MM.1S (cell line): ENCODE measurements at regions not wholly inside any gene's neighbourhood (a gene's known extent, or its start where the extent isn't known, plus 50 kb on each side); places are given as distances from the start of the nearest gene placed in this dataset.

Experiments used
- DNase-seq: peaks from one replicate; pipeline ENCODE4 v3.0.0-alpha.2; 2015
- H2AFZ ChIP-seq: fragments of 300-600 bp; sonication (generic); 2 replicates; pipeline ENCODE4 v1.6.0; 2016; ENCODE audit warnings: antibody characterized with exemption, low read length
- H3F3A ChIP-seq: fragments of 300-600 bp; sonication (generic); 2 replicates; pipeline ENCODE4 v1.6.1; 2016; ENCODE audit warnings: mild to moderate bottlenecking, antibody characterized with exemption, low read length, moderate library complexity, mixed read lengths; ENCODE audit not compliant: insufficient read depth
- H3K27ac ChIP-seq: fragments of 300-600 bp; sonication (generic); 2 replicates; pipeline ENCODE4 v1.5.1; 2016; ENCODE audit warnings: mild to moderate bottlenecking, low read length
- H3K27me3 ChIP-seq: fragments of 300-600 bp; sonication (generic); replicated peaks from 2 replicates; pipeline ENCODE4 v1.6.0; 2016; ENCODE audit warnings: low read length; ENCODE audit not compliant: insufficient read depth
- H3K36me3 ChIP-seq: fragments of 300-600 bp; sonication (generic); replicated peaks from 2 replicates; pipeline ENCODE4 v1.6.1; 2016; ENCODE audit warnings: mild to moderate bottlenecking, low read length, mixed read lengths; ENCODE audit not compliant: insufficient read depth
- H3K4me1 ChIP-seq: fragments of 300-600 bp; sonication (generic); 2 replicates; pipeline ENCODE4 v1.6.1; 2016; ENCODE audit warnings: low read length, mixed read lengths
- H3K4me2 ChIP-seq: fragments of 300-600 bp; sonication (generic); 2 replicates; pipeline ENCODE4 v1.6.0; 2016; ENCODE audit warnings: low read depth, low read length
- H3K4me3 ChIP-seq: fragments of 300-600 bp; sonication (generic); 2 replicates; pipeline ENCODE4 v1.5.1; 2016; ENCODE audit warnings: low read length, mixed read lengths
- H3K79me2 ChIP-seq: fragments of 300-600 bp; sonication (generic); 2 replicates; pipeline ENCODE4 v1.6.1; 2016; ENCODE audit warnings: mixed run types, low read length, mixed read lengths
- H3K9ac ChIP-seq: fragments of 300-600 bp; sonication (generic); 2 replicates; pipeline ENCODE4 v1.6.1; 2016; ENCODE audit warnings: low read length, mixed read lengths
- H3K9me2 ChIP-seq: fragments of 300-600 bp; sonication (generic); replicated peaks from 2 replicates; pipeline ENCODE4 v1.6.1; 2016; ENCODE audit warnings: mild to moderate bottlenecking, low read length, mixed read lengths; ENCODE audit not compliant: insufficient read depth
- H3K9me3 ChIP-seq: fragments of 300-600 bp; sonication (generic); replicated peaks from 2 replicates; pipeline ENCODE4 v1.6.1; 2016; ENCODE audit warnings: mild to moderate bottlenecking, low read length, mixed read lengths; ENCODE audit not compliant: insufficient read depth
- H4K20me1 ChIP-seq: fragments of 300-600 bp; sonication (generic); 2 replicates; pipeline ENCODE4 v1.6.1; 2016; ENCODE audit warnings: mild to moderate bottlenecking, low read length, moderate library complexity, mixed read lengths; ENCODE audit not compliant: insufficient read depth
- EZH2 ChIP-seq: fragments of 300-600 bp; sonication (generic); optimal IDR thresholded peaks from 2 replicates; pipeline ENCODE3; 2017; ENCODE audit warnings: low read depth, mild to moderate bottlenecking, antibody characterized with exemption, low read length, mixed read lengths
- EZH2phosphoT487 ChIP-seq: fragments of 300-600 bp; sonication (generic); IDR thresholded peaks from 2 replicates; pipeline ENCODE4 v1.6.1; 2018; ENCODE audit warnings: antibody characterized with exemption, low read length
- TF ChIP-seq, protein P1 (sequence below): fragments of 300-600 bp; sonication (generic); IDR thresholded peaks from 2 replicates; pipeline ENCODE4 v1.5.1; 2016; ENCODE audit warnings: antibody characterized with exemption, low read length, mixed read lengths

DNA sequence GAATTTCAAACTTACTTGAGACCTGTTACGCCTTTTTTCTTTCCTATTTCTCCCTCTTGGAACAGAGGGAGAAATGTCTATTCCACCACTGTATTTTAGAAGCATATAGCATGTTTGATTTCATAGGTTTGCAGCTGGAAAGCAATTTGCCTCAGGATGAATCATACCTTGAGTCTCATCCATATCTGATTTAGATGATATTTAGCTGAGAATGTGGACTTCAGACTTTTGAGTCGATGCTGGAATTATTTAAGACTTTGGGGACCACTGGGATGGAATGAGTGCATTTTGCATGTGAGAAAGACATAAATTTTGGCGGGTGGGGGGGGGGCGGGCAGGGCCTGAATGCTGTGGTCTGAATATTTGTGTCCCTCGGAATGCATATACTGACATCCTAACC, 67.3 kb upstream of the FOXN2 start:
- Histone ChIP-seq H3K27ac (no peak overlapping the region), H3K9me2 (no peaks in the 10 kb centered on the region), H3K9ac (no peak overlapping the region), H3K27me3 (no peaks in the 10 kb centered on the region), H3K4me2 (no peak overlapping the region), H3K4me1 (peaks cover 11% of the 10 kb centered on the region), H2AFZ (no peak overlapping the region), H3F3A (no peaks in the 10 kb centered on the region), H3K4me3 (no peak overlapping the region), H3K36me3 (no peaks in the 10 kb centered on the region), H3K79me2 (no peaks in the 10 kb centered on the region), H4K20me1 (no peaks in the 10 kb centered on the region), H3K9me3 (no peaks in the 10 kb centered on the region)
- TF ChIP-seq EZH2phosphoT487 (no peak), EZH2 (no peak)
- TF ChIP-seq, protein P1, sequence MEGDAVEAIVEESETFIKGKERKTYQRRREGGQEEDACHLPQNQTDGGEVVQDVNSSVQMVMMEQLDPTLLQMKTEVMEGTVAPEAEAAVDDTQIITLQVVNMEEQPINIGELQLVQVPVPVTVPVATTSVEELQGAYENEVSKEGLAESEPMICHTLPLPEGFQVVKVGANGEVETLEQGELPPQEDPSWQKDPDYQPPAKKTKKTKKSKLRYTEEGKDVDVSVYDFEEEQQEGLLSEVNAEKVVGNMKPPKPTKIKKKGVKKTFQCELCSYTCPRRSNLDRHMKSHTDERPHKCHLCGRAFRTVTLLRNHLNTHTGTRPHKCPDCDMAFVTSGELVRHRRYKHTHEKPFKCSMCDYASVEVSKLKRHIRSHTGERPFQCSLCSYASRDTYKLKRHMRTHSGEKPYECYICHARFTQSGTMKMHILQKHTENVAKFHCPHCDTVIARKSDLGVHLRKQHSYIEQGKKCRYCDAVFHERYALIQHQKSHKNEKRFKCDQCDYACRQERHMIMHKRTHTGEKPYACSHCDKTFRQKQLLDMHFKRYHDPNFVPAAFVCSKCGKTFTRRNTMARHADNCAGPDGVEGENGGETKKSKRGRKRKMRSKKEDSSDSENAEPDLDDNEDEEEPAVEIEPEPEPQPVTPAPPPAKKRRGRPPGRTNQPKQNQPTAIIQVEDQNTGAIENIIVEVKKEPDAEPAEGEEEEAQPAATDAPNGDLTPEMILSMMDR: no peak
- no peak for DNase-seq

DNA sequence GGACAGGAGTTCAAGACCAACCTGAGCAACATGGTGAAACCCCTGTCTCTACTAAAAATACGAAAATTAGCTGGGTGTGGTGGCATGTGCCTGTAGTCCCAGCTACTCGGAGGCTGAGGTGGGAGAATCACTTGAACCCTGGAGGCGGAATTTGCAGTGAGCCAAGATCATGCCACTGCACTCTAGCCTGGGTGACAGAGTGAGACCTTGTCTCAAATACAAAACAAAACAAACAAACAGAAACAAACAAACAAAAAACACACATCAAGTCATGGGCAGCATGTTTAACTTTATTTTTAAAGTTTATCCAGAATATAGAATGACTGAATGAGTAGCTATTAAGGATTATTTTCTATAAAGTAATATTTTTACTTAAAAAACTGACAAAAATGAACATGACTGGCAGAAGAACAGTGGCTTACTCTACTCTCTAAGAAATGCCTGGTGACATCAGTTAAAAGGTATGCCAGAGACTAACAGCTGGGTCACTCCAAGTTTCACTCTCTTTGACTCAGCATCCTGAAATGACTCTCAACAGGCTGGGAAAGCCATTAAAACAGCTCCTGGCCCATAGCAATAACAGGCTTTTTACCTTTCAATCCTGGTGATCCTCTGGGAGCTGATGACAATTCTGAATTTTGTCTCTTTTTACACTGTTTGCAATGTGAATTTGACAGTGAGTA, 66.1 kb upstream of the FOXN2 start:
- H3K27ac ChIP-seq: no peak overlapping the region
- H3K36me3 ChIP-seq: no peaks in the 10 kb centered on the region
- H3K9me3 ChIP-seq: no peaks in the 10 kb centered on the region
- no peak overlapping the region for H3K9ac ChIP-seq
- no peaks in the 10 kb centered on the region for H3F3A ChIP-seq
- TF ChIP-seq EZH2: no peak
- TF ChIP-seq, protein P1: no peak
- no peak for TF ChIP-seq EZH2phosphoT487
- DNase-seq: peak; percentile 44
- no peak overlapping the region for H3K4me3 ChIP-seq
- H3K27me3 ChIP-seq: no peaks in the 10 kb centered on the region
- H2AFZ ChIP-seq: no peak overlapping the region
- no peaks in the 10 kb centered on the region for H3K79me2 ChIP-seq
- 0 out of 2 replicates have a peak overlapping the region, but pooled peaks have one; percentile 25 for H3K4me2 ChIP-seq
- peaks cover 11% of the 10 kb centered on the region for H3K4me1 ChIP-seq
- H4K20me1 ChIP-seq: no peaks in the 10 kb centered on the region
- H3K9me2 ChIP-seq: no peaks in the 10 kb centered on the region

DNA sequence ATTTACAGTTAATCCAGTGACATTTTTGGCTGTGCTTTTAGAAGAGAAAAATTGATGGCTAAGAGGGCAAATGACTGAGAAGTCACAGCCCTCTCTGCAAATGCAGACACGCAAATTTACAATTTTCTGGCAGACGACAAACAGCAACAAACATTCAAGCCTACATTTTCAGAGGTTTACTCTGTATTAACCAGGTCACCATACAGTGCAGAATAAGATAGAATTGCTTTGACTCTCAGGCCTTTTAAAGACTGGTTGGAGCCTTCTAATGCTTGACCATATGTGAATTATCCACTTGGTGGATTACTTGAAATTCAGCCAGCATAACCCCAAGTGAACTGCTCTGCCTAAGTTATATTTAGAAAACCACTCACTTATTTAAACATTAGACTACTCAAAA, 65.5 kb upstream of the FOXN2 start:
- H3F3A ChIP-seq: no peaks in the 10 kb centered on the region
- no peaks in the 10 kb centered on the region for H3K79me2 ChIP-seq
- no peaks in the 10 kb centered on the region for H3K27me3 ChIP-seq
- H3K4me2 ChIP-seq: 0 out of 2 replicates have a peak overlapping the region, but pooled peaks have one; percentile 25
- H3K9me3 ChIP-seq: no peaks in the 10 kb centered on the region
- no peaks in the 10 kb centered on the region for H3K36me3 ChIP-seq
- no peaks in the 10 kb centered on the region for H3K9me2 ChIP-seq
- H3K4me3 ChIP-seq: no peak overlapping the region
- H4K20me1 ChIP-seq: no peaks in the 10 kb centered on the region
- no peak overlapping the region for H3K9ac ChIP-seq
- no peak for DNase-seq
- no peak overlapping the region for H2AFZ ChIP-seq
- peaks cover 11% of the 10 kb centered on the region for H3K4me1 ChIP-seq
- H3K27ac ChIP-seq: no peak overlapping the region
- TF ChIP-seq, protein P1: no peak
- TF ChIP-seq EZH2: no peak
- TF ChIP-seq EZH2phosphoT487: no peak
